Heart left ventricle (tissue), 16 donors: ENCODE measurements at regions not wholly inside any gene's neighbourhood (a gene's known extent, or its start where the extent isn't known, plus 50 kb on each side); places are given as distances from the start of the nearest gene placed in this dataset.

Source experiments
- ATAC-seq, 4 donors: fragments of 200-7000 bp; cut with Tn5 transposase; one replicate each; pipeline ENCODE4 v1.9.1; 2020 to 2022; ENCODE audit warnings: moderate library complexity in 4 of 4, mild to moderate bottlenecking in 3 of 4, moderate number of reproducible peaks in 1 of 4
- DNase-seq, 5 donors: peaks; one replicate each; pipeline ENCODE4 v3.0.0-alpha.2; 2020
- H3K27ac ChIP-seq, 12 donors: fragments of 200-600 bp; sonication (generic) in 4 of 12; one replicate each; pipeline versions ENCODE4 v1.5.0 to v1.8.0; 2016 to 2022; ENCODE audit warnings: mild to moderate bottlenecking in 2 of 12
- H3K27me3 ChIP-seq, 9 donors: fragments of 200-600 bp; sonication (generic) in 2 of 9; one replicate each; pipeline versions ENCODE4 v1.5.1 to v1.8.0; 2016 to 2022; ENCODE audit warnings: mild to moderate bottlenecking in 3 of 9
- H3K36me3 ChIP-seq, 9 donors: fragments of 200-600 bp; sonication (generic) in 2 of 9; one replicate each; pipeline versions ENCODE4 v1.5.0 to v1.8.0; 2018 to 2022; ENCODE audit warnings: mild to moderate bottlenecking in 2 of 9
- H3K4me1 ChIP-seq, 12 donors: fragments of 200-600 bp; sonication (generic) in 4 of 12; one replicate each; pipeline versions ENCODE4 v1.5.0 to v1.8.0; 2016 to 2022; ENCODE audit warnings: mild to moderate bottlenecking in 3 of 12
- H3K4me3 ChIP-seq, 12 donors: fragments of 200-600 bp; sonication (generic) in 4 of 12; one replicate each; pipeline versions ENCODE4 v1.5.0 to v1.8.0; 2017 to 2022; ENCODE audit warnings: mild to moderate bottlenecking in 9 of 12, moderate library complexity in 4 of 12
- H3K9me3 ChIP-seq, 12 donors: fragments of 200-600 bp; sonication (generic) in 4 of 12; one replicate each; pipeline versions ENCODE4 v1.5.0 to v1.8.0; 2016 to 2022; ENCODE audit warnings: mild to moderate bottlenecking in 1 of 12
- CTCF ChIP-seq, 12 donors: fragments of 200-600 bp; sonication (generic) in 4 of 12; IDR thresholded peaks; one replicate each; pipeline versions ENCODE4 v1.5.0 to v1.8.0; 2018 to 2022; ENCODE audit warnings: antibody characterized with exemption in 12 of 12, mild to moderate bottlenecking in 5 of 12
- POLR2A ChIP-seq, 2 donors: fragments of 450-650 bp; IDR thresholded peaks; one replicate each; pipeline ENCODE4 v1.6.1; 2017; ENCODE audit warnings: antibody characterized with exemption in 2 of 2, mild to moderate bottlenecking in 2 of 2, moderate library complexity in 2 of 2
- WGBS, 4 donors: extraction: QIAGEN DNeasy Blood & Tissue Kit in 2 of 4; methylation state at CpG; one replicate each; pipeline versions ENCODE4 v1.1.5 to v1.1.7; 2013 to 2018; 5-methylcytosine and 5-hydroxymethylcytosine counted together
- intact Hi-C, 10 donors: fragments of 100-400 bp; cut with DNase I; formaldehyde crosslinking; loops; one replicate each; pipeline versions ENCODE4 v1.11.1 to v1.14.2; 2022
- donor health status: ischemic (EF 13 %, LVEDD 7.1; RV severe dilation, severe dysfunction).
- donor health status: healthy with polysubstance abuse.
- donor health status: DM: no; HTN: yes; CAD: no.
- donor health status: DM: no; HTN: no; CAD: no.
- donor health status: ischemic (EF 25% LVEDD 6.9; RV normal size, moderate dysfunction).
- donor health status: ischemic (EF 25% LVEDD 5.7; RV mildly dilated, moderate dysfunction).
- donor health status: healthy.
- donor health status: DM: yes; HTN: yes; CAD: no.
- donor health status: ischemic (EF 35%, LVEDD 5.7; RV mildly dilated, moderate dysfunction).
- donor health status: nonischemic (EF 11% LVEDD 7.7; RV severe dilation, severe dysfunction).
- donor health status: DM: yes; HTN: yes; CAD: no.
- donor health status: PGD.
- donor health status: ischemic (EF 29% LVEDD 5.4; RV normal size, mild dysfunction).
- donor health status: nonischemic (EF 23%, LVEDD 6.1; RV moderate dilation, normal function).

- 81 to 88% (median 85%) methylated on average over 4 of the region's 4 CpGs for WGBS, 4 donors
- intact Hi-C loops, result no loop called here
- TF ChIP-seq CTCF (IDR thresholded peaks at IDR 0.05), result no peak
- TF ChIP-seq POLR2A (IDR thresholded peaks at IDR 0.05), result no peak
- no peaks in the 10 kb centered on the region for H3K36me3 ChIP-seq
- DNase-seq, result no peak
- no peak overlapping the region for H3K4me3 ChIP-seq
- ATAC-seq, result no peak
- no peaks in the 10 kb centered on the region for H3K9me3 ChIP-seq
- H3K4me1 ChIP-seq, result no peaks in the 10 kb centered on the region
- no peak overlapping the region for H3K27ac ChIP-seq
- no peaks in the 10 kb centered on the region for H3K27me3 ChIP-seq
These were observed 940.1 kb upstream of the WWC1 start for GRCh38 chr5:167351316-167351715.

GRCh38 chr5:167352801-167353200, 938.6 kb upstream of the WWC1 start:
- H3K9me3 ChIP-seq, result no peaks in the 10 kb centered on the region
- H3K27me3 ChIP-seq, result no peaks in the 10 kb centered on the region
- DNase-seq (no peak), ATAC-seq (no peak)
- no peak for TF ChIP-seq CTCF (IDR thresholded peaks at IDR 0.05)
- TF ChIP-seq POLR2A (IDR thresholded peaks at IDR 0.05), result no peak
- H3K27ac ChIP-seq, result no peak overlapping the region
- no peaks in the 10 kb centered on the region for H3K36me3 ChIP-seq
- WGBS, 4 donors, result 57 to 61% (median 60%) methylated on average over 10 of the region's 10 CpGs
- intact Hi-C loops, result no loop called here
- no peak overlapping the region for H3K4me3 ChIP-seq
- no peaks in the 10 kb centered on the region for H3K4me1 ChIP-seq

GRCh38 chr5:167355346-167355745, 936.1 kb upstream of the WWC1 start:
- Histone ChIP-seq H3K4me3 (no peak overlapping the region), H3K27ac (no peak overlapping the region), H3K9me3 (peaks cover 0 to 8% (median 0%) of the 10 kb centered on the region in 12 donors), H3K36me3 (no peaks in the 10 kb centered on the region), H3K27me3 (no peaks in the 10 kb centered on the region), H3K4me1 (no peaks in the 10 kb centered on the region)
- DNase-seq, result no peak
- TF ChIP-seq CTCF (IDR thresholded peaks at IDR 0.05), result no peak
- TF ChIP-seq POLR2A (IDR thresholded peaks at IDR 0.05), result no peak
- no peak for ATAC-seq
- WGBS, 4 donors, result 50 to 65% (median 58%) methylated on average over 5 of the region's 5 CpGs
- intact Hi-C loops, result no loop called here

- no peaks in the 10 kb centered on the region for H3K27me3 ChIP-seq
- 67 to 81% (median 71%) methylated on average over 1 of the region's 1 CpG for WGBS, 4 donors
- no peak for DNase-seq
- no peak overlapping the region for H3K27ac ChIP-seq
- intact Hi-C loops, result no loop called here
- no peaks in the 10 kb centered on the region for H3K36me3 ChIP-seq
- H3K9me3 ChIP-seq, result peaks cover 0 to 8% (median 0%) of the 10 kb centered on the region in 12 donors
- no peak for ATAC-seq
- no peak overlapping the region for H3K4me3 ChIP-seq
- no peaks in the 10 kb centered on the region for H3K4me1 ChIP-seq
- TF ChIP-seq CTCF (IDR thresholded peaks at IDR 0.05) (no peak), POLR2A (IDR thresholded peaks at IDR 0.05) (no peak)
These were observed 935.1 kb upstream of the WWC1 start for GRCh38 chr5:167356374-167356773.
